OCI-LY3 (cell line): ENCODE measurements at regions not wholly inside any gene's neighbourhood (a gene's known extent, or its start where the extent isn't known, plus 50 kb on each side); places are given as distances from the start of the nearest gene placed in this dataset.

Experiments used
- EZH2phosphoT487 ChIP-seq: fragments of 200-600 bp; shearing (Covaris generic); IDR thresholded peaks from 2 replicates; pipeline ENCODE4 v1.6.1; 2018; ENCODE audit warnings: antibody characterized with exemption, mixed run types, low read depth
- TF ChIP-seq, protein P1 (sequence below): fragments of 200-600, 300-600 bp; sonication (generic); IDR thresholded peaks from 2 replicates; pipeline ENCODE4 v1.5.1; 2014; ENCODE audit warnings: antibody characterized with exemption, low read length, low read depth

DNA sequence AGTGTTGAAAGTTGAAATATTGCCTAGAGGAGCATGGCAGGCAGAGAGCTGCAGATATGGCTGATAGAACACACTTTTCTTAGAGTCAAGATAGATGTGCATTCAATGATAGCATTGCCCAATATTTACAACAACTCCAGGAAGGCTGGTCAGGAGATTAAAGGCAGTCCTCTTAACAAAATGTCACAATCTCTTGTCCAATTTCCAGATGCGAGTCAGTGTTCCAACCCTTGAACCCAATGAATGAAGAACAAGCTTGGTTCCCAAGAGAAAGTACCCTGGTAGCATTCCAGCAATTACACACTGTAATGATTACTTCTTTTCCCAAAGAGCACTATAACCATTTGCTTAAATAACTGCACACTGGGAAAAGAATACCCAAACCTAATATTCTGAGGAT is 839.4 kb upstream of the VRK2 start:
- TF ChIP-seq, protein P1, sequence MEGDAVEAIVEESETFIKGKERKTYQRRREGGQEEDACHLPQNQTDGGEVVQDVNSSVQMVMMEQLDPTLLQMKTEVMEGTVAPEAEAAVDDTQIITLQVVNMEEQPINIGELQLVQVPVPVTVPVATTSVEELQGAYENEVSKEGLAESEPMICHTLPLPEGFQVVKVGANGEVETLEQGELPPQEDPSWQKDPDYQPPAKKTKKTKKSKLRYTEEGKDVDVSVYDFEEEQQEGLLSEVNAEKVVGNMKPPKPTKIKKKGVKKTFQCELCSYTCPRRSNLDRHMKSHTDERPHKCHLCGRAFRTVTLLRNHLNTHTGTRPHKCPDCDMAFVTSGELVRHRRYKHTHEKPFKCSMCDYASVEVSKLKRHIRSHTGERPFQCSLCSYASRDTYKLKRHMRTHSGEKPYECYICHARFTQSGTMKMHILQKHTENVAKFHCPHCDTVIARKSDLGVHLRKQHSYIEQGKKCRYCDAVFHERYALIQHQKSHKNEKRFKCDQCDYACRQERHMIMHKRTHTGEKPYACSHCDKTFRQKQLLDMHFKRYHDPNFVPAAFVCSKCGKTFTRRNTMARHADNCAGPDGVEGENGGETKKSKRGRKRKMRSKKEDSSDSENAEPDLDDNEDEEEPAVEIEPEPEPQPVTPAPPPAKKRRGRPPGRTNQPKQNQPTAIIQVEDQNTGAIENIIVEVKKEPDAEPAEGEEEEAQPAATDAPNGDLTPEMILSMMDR: no peak
- TF ChIP-seq EZH2phosphoT487: no peak
